NCI-H345 treated with DMSO at 0.1 percent for 48 hours (cell line): ENCODE measurements at regions not wholly inside any gene's neighbourhood (a gene's known extent, or its start where the extent isn't known, plus 50 kb on each side); places are given as distances from the start of the nearest gene placed in this dataset.
A peak's percentile ranks its signal among the peaks of the same experiment; 100 is the strongest.

Experiments
- DNase-seq: peaks from one replicate; lab custom pipeline; 2025; ENCODE audit not compliant: unreplicated experiment; lab: John Stamatoyannopoulos, UW

- DNase-seq, result no peak
These were observed 987.1 kb upstream of the SEL1L start for GRCh38 chr14:82520765-82521164.

DNA sequence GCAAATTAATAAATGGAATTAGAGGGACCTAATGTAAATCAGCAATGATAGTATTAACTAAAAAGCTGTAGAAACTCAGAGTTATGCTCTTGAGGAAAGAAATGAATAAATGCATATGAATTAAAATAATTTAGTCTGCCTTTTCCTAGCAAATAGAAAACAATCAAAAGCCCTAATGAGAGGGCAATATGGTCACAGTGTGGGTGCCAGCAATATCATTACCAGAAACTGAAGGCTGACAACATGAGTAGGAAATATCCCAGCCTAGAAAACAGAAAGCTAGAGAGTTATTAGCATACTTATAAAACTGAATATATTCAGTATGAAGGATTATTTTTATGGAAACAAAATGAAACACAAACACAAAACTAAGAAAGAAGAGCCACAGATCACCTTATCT lies 987.5 kb upstream of the SEL1L start:
- no peak for DNase-seq

DNA sequence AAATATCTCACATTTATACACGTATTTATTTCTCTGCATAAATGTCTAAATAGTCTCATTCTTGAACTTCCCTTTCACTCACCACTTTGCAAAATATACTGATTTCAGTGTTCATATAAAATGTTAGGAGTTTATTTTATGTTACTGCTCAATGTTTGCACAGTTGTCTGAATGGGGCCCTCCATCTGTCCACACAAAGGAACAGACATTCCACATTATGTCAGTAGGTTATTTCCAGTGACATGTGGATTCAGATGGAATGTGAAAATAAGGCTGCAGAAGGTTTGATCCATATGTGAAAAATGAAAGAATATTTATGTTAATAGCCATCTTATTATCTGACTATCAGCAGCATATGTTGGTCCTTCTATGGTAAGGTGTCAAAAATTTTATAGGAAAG lies 994.4 kb upstream of the SEL1L start:
- DNase-seq, result no peak

GRCh38 chr14:82533351-82533750 lies 999.7 kb upstream of the SEL1L start:
- no peak for DNase-seq

- DNase-seq, result no peak
These were observed 1002.9 kb upstream of the SEL1L start for GRCh38 chr14:82536566-82536965.

DNA sequence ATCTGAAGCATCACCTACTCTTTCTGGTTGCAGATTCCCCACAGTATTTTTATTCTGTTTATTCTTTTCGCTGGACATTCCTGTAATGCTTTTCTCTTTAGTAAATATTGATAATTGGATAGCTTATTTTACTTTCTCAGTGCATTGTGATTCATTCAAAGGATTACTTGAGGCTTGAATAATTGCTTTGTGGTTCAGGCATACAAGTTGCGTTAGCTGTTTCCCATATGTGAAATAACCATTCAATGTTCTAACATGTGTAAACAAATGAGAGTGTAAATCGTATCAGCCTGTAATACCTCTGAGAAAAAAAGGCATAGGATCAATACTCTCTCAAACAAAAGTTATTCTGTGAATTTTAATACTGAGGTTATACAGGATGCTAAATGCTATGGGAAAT lies 1004.2 kb upstream of the SEL1L start:
- DNase-seq, result no peak

GRCh38 chr14:82546401-82546800 lies 1012.7 kb upstream of the SEL1L start:
- no peak for DNase-seq

DNA sequence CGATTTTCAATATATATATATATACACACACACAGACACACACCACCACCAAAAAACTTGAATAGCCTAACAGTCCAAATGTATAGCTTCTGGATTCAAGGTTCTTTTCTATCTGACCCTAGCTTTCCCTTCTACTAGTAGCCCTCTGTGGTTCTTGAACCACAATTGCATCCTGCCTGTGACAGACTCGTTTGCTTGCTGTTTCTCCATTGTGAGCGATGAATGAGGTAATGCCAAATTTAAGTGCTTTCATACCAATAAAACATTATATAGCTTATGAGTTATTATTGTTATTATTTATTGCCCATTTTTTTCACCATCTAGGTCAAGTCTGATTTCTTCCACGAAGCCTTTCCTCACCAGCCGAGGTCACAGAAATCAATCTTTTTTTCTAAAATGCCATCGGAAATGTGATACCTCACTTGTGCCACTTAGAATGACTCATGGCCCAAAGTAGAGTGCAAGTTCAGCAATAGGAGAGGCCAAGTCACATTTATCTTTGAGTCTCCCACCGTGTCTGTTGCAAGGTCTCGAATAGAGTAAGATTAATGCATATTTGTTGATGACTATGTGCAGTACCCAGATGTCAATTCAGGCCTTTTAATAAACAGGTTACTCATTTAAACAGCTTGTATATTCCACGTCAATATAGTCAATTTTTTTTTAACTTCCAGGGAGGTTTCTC lies 1015.8 kb upstream of the SEL1L start:
- no peak for DNase-seq

- no peak for DNase-seq
These were observed 1029.2 kb upstream of the SEL1L start for GRCh38 chr14:82562881-82563280.

DNA sequence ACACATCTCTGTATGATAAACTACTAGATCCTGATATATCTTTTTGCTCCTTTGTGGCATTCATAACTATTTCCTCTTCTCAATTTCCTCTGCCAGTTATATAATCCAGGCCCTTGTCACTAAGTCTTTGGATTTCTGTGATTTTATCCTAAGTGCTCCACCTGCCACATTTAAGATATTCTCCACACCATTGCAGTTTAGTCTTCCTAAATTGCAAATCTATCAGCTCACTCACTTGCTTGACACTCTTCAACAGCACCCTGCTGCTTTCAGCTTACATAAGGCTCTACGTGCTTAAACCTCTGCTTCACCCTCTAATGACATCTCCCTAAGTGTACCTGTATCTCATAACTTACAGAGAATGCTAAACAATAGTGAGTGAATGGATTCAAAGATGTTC lies 1032.2 kb upstream of the SEL1L start:
- DNase-seq, result no peak

DNA sequence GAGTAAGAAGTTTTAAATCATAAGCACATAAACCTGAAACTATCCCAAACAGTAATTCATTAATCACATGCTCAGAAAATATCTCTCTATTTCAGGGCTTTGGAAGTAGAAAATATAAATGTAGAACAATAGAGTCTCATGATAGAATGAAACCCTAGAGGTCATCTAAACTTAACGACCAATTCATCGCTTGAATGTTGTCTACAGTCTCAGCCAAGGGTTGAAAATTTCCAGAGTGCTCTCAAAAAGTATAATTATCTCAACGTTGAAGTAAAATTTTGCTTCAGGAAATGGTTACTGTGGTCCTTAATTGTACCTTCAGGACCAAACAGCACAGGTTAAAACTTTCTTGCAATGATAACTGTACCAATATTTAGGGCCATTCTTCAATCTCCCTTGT lies 1053.6 kb upstream of the SEL1L start:
- DNase-seq, result no peak

DNA sequence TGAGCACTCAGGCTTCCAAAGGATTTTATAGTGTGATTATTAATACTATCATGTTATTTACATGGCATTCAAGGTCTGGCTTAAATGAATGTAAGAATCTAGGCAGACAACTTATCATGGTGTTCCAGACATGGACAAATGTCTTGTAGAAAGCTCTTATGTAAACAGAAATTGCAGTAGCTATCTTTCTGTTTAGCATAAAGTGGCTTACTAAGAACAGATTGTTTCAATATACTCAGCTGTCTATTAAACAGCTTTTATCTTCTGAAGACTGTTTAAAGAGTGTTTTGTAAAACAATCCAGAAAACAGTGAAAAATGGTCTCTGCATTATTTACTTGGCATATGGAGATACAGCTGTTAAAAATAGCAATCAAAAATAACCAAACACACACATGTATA lies 1061.8 kb upstream of the SEL1L start:
- DNase-seq, result no peak

- no peak for DNase-seq
These were observed 1069.1 kb upstream of the SEL1L start for GRCh38 chr14:82602794-82603193.

DNA sequence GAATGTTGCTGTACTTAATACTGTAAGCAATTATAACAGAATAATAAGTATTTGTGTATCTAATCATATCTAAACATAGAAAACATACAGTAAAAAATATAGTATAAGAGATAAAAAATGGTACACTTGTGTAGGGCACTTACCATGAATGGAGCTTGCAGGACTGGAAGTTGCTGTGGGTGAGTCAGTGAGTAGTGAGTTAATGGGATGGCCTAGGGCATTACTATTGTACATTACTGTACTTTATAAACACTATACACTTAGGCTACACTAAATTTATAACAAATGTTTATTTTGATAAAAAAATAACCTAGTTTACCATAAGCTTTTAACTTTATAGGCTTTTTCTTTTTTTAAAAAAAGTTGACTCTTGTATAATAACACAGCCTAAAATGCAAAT lies 1071.2 kb upstream of the SEL1L start:
- no peak for DNase-seq

GRCh38 chr14:82621881-82622450 lies 1088.3 kb upstream of the SEL1L start:
- no peak for DNase-seq

DNA sequence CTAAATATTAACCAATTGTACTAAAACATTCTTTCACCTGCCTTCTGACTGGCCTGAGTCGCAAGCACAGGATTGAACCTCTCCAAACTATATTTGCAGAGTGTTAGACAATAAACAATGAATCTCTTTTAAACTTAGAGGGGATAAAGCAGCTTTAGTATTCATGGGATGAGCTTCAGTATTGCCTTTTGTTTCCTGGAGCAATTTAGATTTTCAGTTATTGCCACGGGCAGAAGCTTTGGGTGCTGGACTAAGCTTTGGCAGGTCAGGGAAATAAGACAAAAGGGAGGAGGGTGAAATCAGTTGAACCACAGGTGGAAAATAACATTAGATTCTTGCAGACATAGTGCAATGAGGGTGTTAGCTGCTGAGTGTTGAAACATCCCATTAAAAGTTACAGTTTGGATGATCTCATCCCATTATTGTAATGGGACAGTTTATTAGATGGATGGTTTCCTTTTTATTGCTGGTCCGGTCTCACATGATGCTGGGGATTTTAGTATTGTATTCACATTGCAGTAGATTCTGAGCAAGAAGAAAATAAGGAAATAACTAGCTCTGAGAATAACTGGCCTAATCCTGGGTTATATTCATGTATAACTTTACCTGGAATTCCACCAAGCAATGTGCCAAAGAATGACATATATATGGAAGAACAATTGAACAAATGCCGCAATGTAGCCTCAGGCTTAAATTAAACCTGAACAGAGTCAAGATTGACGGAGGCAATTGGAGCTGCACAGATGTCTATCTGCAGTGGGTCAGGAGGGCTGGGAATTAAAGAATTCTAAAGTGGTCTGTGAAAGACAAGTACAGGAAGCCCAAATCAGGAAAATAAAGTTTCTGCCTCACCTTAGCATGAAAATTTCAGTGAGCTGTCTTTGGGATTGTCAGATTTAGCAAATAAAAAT lies 1092.8 kb upstream of the SEL1L start:
- DNase-seq, result no peak

DNA sequence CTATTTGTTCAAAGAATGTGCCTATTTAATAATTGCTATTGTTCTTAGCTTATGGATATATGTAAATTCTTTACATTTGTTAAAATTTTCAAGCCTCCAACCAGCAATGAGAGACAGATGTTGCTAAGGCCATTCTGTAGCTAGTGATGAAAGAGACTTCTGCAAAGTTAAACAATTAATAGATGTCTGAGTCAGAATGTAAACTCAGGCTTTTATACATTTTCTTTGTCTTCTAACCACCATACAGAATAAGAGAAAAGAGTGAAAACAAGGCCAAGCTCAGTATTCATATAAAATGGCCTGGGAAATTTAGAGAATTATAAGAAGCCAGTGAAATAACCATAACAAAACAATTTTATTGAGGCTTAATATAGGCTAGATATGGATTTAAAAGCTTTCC lies 1102.3 kb upstream of the SEL1L start:
- DNase-seq, result no peak

DNA sequence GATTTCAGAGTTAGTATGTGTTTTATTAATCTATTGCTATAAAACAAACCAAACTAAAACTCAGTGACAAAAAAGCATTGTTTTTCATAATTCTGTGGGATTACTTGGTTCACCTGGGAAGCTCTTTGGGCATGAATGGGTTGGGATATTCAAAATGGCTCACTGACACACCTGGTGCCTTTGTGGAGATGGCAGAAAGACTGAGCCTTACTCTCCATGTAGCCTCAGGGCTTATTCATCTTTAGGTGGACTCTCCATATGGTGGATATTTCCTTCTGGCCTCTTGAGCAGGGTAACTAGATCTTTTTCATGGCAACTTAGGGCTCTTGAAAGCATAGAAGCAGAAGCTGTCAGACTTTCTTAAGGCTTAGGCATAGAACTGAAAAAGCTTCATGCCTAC lies 1102.8 kb upstream of the SEL1L start:
- no peak for DNase-seq

DNA sequence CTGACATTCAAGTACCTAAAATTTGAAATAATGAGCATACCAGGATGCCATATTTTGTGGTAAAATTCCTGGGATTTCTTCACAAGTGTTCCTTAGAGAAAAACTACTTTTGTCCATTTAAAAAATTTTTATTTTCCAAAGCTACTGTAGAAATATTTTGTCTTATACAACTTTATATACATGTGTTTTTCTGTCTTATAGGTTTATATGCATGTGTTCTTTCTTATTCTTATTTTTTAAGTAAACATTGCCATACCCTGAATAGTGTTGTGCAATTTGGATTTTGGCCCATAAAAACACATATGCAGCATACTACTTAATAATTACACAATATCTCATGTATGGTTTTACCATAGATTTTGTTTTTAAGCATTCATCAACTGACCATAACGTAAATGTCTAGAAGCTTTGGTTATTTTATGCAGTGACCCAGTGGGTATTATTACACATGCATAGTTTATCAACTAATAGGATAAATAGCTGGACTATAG lies 1107.4 kb upstream of the SEL1L start:
- no peak for DNase-seq

GRCh38 chr14:82642425-82642824 lies 1108.8 kb upstream of the SEL1L start:
- DNase-seq, result peak; percentile 9

- DNase-seq, result no peak
These were observed 1113.6 kb upstream of the SEL1L start for GRCh38 chr14:82647088-82647810.
